A549 (cell line): ENCODE measurements at regions not wholly inside any gene's neighbourhood (a gene's known extent, or its start where the extent isn't known, plus 50 kb on each side); places are given as distances from the start of the nearest gene placed in this dataset.

ENCODE experiments used
- ATAC-seq, 2 experiments: fragments of 200-7000 bp in 1 of 2; fragments of >200 bp in 1 of 2; cut with Nextera tagmentation in 1 of 2; cut with Tn5 transposase in 1 of 2; 3 replicates each; pipeline versions ENCODE4 v1.8.0 to v1.9.1; 2018 to 2020; ENCODE audit warnings: mild to moderate bottlenecking in 1 of 2, moderate library complexity in 1 of 2
- CTCF ChIA-PET: fragments of 300-600 bp; sonication (Branson Sonifier 250); formaldehyde crosslinking; extraction: SDS; loops from one replicate; lab custom pipeline; 2021; ENCODE audit warnings: antibody characterized with exemption, inconsistent platforms; lab: Yijun Ruan, JAX
- POLR2A ChIA-PET: fragments of 350-600 bp; formaldehyde crosslinking; extraction: SDS; loops from one replicate; lab custom pipeline; 2021; ENCODE audit warnings: antibody characterized with exemption, inconsistent platforms; lab: Yijun Ruan, JAX
- DNase-seq, 2 experiments: peaks; one replicate each; pipeline versions ENCODE4 v3.0.0 to v3.0.0-alpha.2; 2011 to 2016; ENCODE audit warnings: low read depth in 1 of 2, low spot score in 1 of 2
- FAIRE-seq: peaks from 2 replicates; lab custom pipeline; 2011; peaks lifted over from hg19 to GRCh38; lab: Jason Lieb, UNC
- H3K27ac ChIP-seq, 2 experiments: fragments of >200 bp; sonication (Bioruptor Twin); formaldehyde crosslinking; 3 replicates each; pipeline ENCODE4 v1.5.1; 2016 to 2017
- H3K4me1 ChIP-seq: fragments of >200 bp; sonication (Bioruptor Twin); formaldehyde crosslinking; 3 replicates; pipeline ENCODE4 v1.6.1; 2016
- H3K4me2 ChIP-seq: fragments of >200 bp; sonication (Bioruptor Twin); formaldehyde crosslinking; 3 replicates; pipeline ENCODE4 v1.6.1; 2016
- H3K4me3 ChIP-seq: fragments of >200 bp; sonication (Bioruptor Twin); formaldehyde crosslinking; 3 replicates; pipeline ENCODE4 v1.5.1; 2016
- H3K9me3 ChIP-seq: fragments of >200 bp; sonication (Bioruptor Twin); formaldehyde crosslinking; 3 replicates; pipeline ENCODE4 v1.6.1; 2016
- CEBPB ChIP-seq, 2 experiments: fragments of >200 bp in 1 of 2; sonication (Bioruptor Twin) in 1 of 2; formaldehyde crosslinking in 1 of 2; IDR thresholded peaks; 2 replicates each; pipeline ENCODE4 v1.6.1; 2012 to 2016
- CHD4 ChIP-seq: fragments of 200-600 bp; sonication (generic); IDR thresholded peaks from 2 replicates; pipeline ENCODE4 v1.6.1; 2016; ENCODE audit warnings: antibody characterized with exemption, mild to moderate bottlenecking, borderline replicate concordance
- EHMT2 ChIP-seq: fragments of 200-600 bp; sonication (generic); IDR thresholded peaks from 2 replicates; pipeline ENCODE4 v1.6.1; 2016; ENCODE audit warnings: antibody characterized with exemption, low read depth, mild to moderate bottlenecking, moderate library complexity
- FOSL2 ChIP-seq, 2 experiments: fragments of 450-650 bp in 1 of 2; fragments of >200 bp in 1 of 2; sonication (Bioruptor Twin) in 1 of 2; formaldehyde crosslinking; IDR thresholded peaks; 2 replicates each; pipeline versions ENCODE4 v1.5.0 to v1.6.1; 2016 to 2020; ENCODE audit warnings: mild to moderate bottlenecking in 1 of 2, moderate library complexity in 1 of 2
- HDAC2 ChIP-seq: fragments of 200-600 bp; sonication (generic); IDR thresholded peaks from 2 replicates; pipeline ENCODE4 v1.6.1; 2016
- HOXA7 ChIP-seq: fragments of 250-450 bp; sonication (Bioruptor Pico); IDR thresholded peaks from 2 replicates; pipeline ENCODE4 v1.5.0; 2020; ENCODE audit warnings: mild to moderate bottlenecking, moderate library complexity
- JUNB ChIP-seq: fragments of >200 bp; sonication (Bioruptor Twin); formaldehyde crosslinking; IDR thresholded peaks from 2 replicates; pipeline ENCODE4 v1.6.1; 2016
- KDM1A ChIP-seq: fragments of 200-600 bp; sonication (generic); IDR thresholded peaks from 2 replicates; pipeline ENCODE4 v1.6.1; 2016; ENCODE audit warnings: low read depth, mild to moderate bottlenecking
- NFE2L2 ChIP-seq: fragments of 150-350 bp; conservative IDR thresholded peaks from 2 replicates; pipeline ENCODE4 v1.6.1; 2014; ENCODE audit warnings: low read length
- PHF8 ChIP-seq: fragments of 200-600 bp; sonication (generic); IDR thresholded peaks from 2 replicates; pipeline ENCODE4 v1.6.1; 2016; ENCODE audit warnings: low read depth, mild to moderate bottlenecking, antibody characterized with exemption, moderate library complexity, borderline replicate concordance
- RAD21 ChIP-seq, 2 experiments: fragments of >200 bp in 1 of 2; sonication (Bioruptor Twin) in 1 of 2; formaldehyde crosslinking in 1 of 2; IDR thresholded peaks in 1 of 2; conservative IDR thresholded peaks in 1 of 2; 2 replicates in 1 of 2; 3 replicates in 1 of 2; pipeline ENCODE4 v1.6.1; 2012 to 2018; ENCODE audit warnings: inconsistent platforms in 1 of 2
- RNF2 ChIP-seq: fragments of 200-600 bp; sonication (generic); IDR thresholded peaks from 2 replicates; pipeline ENCODE4 v1.6.1; 2016; ENCODE audit warnings: low read depth, mild to moderate bottlenecking, antibody characterized with exemption, moderate library complexity, borderline replicate concordance
- TFCP2L1 ChIP-seq: fragments of 250-450 bp; sonication (Bioruptor Pico); IDR thresholded peaks from 2 replicates; pipeline ENCODE4 v1.5.0; 2021; ENCODE audit warnings: mild to moderate bottlenecking
- ZC3H11A ChIP-seq: fragments of 450-650 bp; IDR thresholded peaks from 2 replicates; pipeline ENCODE4 v1.6.1; 2014; ENCODE audit warnings: antibody characterized with exemption, mild to moderate bottlenecking
- ZSCAN20 ChIP-seq: fragments of 250-450 bp; sonication (Bioruptor Pico); IDR thresholded peaks from 2 replicates; pipeline ENCODE4 v1.8.0; 2022; ENCODE audit warnings: mild to moderate bottlenecking, moderate library complexity
- WGBS: methylation state at CpG from one replicate; pipeline ENCODE4 v1.1.6; 2017; ENCODE audit errors: missing lambda C conversion rate; 5-methylcytosine and 5-hydroxymethylcytosine counted together
- TF ChIP-seq, protein P1 (sequence below): IDR thresholded peaks from 2 replicates; pipeline ENCODE4 v1.6.1; 2012; ENCODE audit warnings: low read depth, borderline replicate concordance
- TF ChIP-seq, protein P2 (sequence below): fragments of 200-600 bp; sonication (generic); IDR thresholded peaks from 2 replicates; pipeline ENCODE4 v1.6.1; 2016; ENCODE audit warnings: antibody characterized with exemption, mild to moderate bottlenecking, moderate library complexity
- TF ChIP-seq, protein P3 (sequence below): fragments of >200 bp; sonication (Bioruptor Twin); formaldehyde crosslinking; IDR thresholded peaks from 3 replicates; pipeline ENCODE4 v1.6.1; 2016
- TF ChIP-seq, protein P4 (sequence below): fragments of 250-450 bp; sonication (Bioruptor Pico); IDR thresholded peaks from 2 replicates; pipeline ENCODE4 v1.5.0; 2020; ENCODE audit warnings: low read depth, mild to moderate bottlenecking, moderate library complexity
- TF ChIP-seq, protein P5 (sequence below): IDR thresholded peaks from 2 replicates; pipeline ENCODE4 v1.6.1; 2012

DNA sequence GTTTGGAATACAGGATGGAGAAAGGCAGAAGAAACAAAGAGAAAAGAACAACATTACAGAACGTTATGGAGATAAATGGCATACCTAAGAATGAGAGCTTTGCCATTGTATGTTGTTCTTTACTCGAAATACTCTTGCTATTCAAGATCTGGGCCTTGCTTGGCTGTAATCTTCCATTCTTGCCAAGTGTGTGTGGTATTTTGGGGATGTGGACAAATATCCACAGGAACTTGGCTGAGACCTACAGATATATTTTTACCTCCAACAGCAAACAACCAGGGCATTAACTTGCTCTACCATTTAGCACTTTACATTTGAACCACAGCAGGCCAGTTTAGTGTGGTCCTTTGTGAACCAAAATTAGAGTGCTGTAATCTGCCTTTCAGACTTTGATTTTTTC lies 76.3 kb downstream of the DKK1 start:
- DNase-seq (no peak), FAIRE-seq (no peak), ATAC-seq (no peak)
- H3K4me1 ChIP-seq = no peaks in the 10 kb centered on the region
- POLR2A ChIA-PET = no interaction called here
- no peak overlapping the region for H3K4me3 ChIP-seq
- CTCF ChIA-PET = no interaction called here
- 41% methylated on average over 2 of the region's 2 CpGs for WGBS
- no peak for TF ChIP-seq KDM1A
- TF ChIP-seq CHD4 = no peak
- no peak for TF ChIP-seq RNF2
- TF ChIP-seq HDAC2 = no peak
- TF ChIP-seq FOSL2 (IDR thresholded peaks at IDR 0.05) = no peak
- no peak for TF ChIP-seq FOSL2 (CRISPR knock-in tag; IDR thresholded peaks at IDR 0.05)
- no peak for TF ChIP-seq PHF8
- TF ChIP-seq ZC3H11A = no peak
- TF ChIP-seq, protein P1, sequence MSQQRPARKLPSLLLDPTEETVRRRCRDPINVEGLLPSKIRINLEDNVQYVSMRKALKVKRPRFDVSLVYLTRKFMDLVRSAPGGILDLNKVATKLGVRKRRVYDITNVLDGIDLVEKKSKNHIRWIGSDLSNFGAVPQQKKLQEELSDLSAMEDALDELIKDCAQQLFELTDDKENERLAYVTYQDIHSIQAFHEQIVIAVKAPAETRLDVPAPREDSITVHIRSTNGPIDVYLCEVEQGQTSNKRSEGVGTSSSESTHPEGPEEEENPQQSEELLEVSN = no peak
- TF ChIP-seq EHMT2 = no peak
- no peak for TF ChIP-seq NFE2L2
- no peaks in the 10 kb centered on the region for H3K9me3 ChIP-seq
- no peak overlapping the region for H3K4me2 ChIP-seq
- H3K27ac ChIP-seq = no peak overlapping the region

DNA sequence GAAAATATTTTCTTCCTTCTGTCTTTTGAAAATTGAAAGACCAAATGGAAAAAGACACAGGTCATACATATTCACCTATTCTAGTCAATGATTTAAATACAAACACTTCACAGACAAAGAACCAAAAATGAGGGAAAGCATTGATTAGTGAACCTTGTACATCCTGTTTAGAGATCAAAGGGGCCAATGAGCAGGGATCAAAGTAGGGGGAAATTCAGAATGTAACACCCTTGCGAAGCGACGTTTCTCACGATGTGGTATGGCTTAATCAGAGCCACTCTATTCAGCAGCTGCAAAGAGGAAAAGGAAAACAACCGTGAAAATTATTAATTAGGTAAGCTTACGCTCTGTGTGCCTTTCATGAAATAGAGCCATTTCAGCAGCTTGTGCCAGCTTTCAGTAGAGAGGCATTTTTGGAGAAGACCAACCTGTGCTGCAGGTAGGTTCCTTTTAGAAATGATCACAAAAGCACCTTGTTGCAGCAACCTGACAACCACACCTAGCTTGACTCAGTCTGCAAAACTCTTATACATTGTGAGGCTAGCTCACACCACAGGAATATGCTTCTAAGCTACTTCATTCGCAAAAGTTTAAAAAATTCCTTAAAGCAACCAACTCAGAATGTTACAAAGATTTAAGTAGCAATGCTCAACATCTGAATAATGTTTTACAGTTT lies 78.0 kb downstream of the DKK1 start:
- TF ChIP-seq, protein P2, sequence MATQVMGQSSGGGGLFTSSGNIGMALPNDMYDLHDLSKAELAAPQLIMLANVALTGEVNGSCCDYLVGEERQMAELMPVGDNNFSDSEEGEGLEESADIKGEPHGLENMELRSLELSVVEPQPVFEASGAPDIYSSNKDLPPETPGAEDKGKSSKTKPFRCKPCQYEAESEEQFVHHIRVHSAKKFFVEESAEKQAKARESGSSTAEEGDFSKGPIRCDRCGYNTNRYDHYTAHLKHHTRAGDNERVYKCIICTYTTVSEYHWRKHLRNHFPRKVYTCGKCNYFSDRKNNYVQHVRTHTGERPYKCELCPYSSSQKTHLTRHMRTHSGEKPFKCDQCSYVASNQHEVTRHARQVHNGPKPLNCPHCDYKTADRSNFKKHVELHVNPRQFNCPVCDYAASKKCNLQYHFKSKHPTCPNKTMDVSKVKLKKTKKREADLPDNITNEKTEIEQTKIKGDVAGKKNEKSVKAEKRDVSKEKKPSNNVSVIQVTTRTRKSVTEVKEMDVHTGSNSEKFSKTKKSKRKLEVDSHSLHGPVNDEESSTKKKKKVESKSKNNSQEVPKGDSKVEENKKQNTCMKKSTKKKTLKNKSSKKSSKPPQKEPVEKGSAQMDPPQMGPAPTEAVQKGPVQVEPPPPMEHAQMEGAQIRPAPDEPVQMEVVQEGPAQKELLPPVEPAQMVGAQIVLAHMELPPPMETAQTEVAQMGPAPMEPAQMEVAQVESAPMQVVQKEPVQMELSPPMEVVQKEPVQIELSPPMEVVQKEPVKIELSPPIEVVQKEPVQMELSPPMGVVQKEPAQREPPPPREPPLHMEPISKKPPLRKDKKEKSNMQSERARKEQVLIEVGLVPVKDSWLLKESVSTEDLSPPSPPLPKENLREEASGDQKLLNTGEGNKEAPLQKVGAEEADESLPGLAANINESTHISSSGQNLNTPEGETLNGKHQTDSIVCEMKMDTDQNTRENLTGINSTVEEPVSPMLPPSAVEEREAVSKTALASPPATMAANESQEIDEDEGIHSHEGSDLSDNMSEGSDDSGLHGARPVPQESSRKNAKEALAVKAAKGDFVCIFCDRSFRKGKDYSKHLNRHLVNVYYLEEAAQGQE = no peak
- TF ChIP-seq FOSL2 (IDR thresholded peaks at IDR 0.05) (no peak), FOSL2 (CRISPR knock-in tag; IDR thresholded peaks at IDR 0.05) (no peak), JUNB (no peak), CEBPB (IDR thresholded peaks at IDR 0.05) (no peak), TFCP2L1 (CRISPR knock-in tag) (no peak), RAD21 (conservative IDR thresholded peaks at IDR 0.05 in 1 of 2, IDR thresholded peaks at IDR 0.05 in 1 of 2) (no peak), ZSCAN20 (CRISPR knock-in tag) (no peak), HOXA7 (CRISPR knock-in tag) (no peak)
- TF ChIP-seq, protein P3, sequence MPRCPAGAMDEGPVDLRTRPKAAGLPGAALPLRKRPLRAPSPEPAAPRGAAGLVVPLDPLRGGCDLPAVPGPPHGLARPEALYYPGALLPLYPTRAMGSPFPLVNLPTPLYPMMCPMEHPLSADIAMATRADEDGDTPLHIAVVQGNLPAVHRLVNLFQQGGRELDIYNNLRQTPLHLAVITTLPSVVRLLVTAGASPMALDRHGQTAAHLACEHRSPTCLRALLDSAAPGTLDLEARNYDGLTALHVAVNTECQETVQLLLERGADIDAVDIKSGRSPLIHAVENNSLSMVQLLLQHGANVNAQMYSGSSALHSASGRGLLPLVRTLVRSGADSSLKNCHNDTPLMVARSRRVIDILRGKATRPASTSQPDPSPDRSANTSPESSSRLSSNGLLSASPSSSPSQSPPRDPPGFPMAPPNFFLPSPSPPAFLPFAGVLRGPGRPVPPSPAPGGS = no peak
- TF ChIP-seq, protein P4, sequence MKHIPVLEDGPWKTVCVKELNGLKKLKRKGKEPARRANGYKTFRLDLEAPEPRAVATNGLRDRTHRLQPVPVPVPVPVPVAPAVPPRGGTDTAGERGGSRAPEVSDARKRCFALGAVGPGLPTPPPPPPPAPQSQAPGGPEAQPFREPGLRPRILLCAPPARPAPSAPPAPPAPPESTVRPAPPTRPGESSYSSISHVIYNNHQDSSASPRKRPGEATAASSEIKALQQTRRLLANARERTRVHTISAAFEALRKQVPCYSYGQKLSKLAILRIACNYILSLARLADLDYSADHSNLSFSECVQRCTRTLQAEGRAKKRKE (CRISPR knock-in tag) = no peak
- TF ChIP-seq, protein P5, sequence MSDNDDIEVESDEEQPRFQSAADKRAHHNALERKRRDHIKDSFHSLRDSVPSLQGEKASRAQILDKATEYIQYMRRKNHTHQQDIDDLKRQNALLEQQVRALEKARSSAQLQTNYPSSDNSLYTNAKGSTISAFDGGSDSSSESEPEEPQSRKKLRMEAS = no peak
- Histone ChIP-seq H3K4me2 (no peak overlapping the region), H3K9me3 (no peaks in the 10 kb centered on the region), H3K4me3 (no peak overlapping the region), H3K4me1 (no peaks in the 10 kb centered on the region), H3K27ac (no peak overlapping the region)
- ChIA-PET POLR2A (no interaction called here), CTCF (interaction anchor here (1.5 kb wide), 1 partner anchor 10 kb away, joined by 3 read pairs; no protein-coding TSS in a partner anchor)
- DNase-seq = no peak
- no peak for ATAC-seq
- FAIRE-seq = no peak
- WGBS = 85% methylated on average over 7 of the region's 7 CpGs
